HepG2 (cell line): ENCODE measurements at regions not wholly inside any gene's neighbourhood (a gene's known extent, or its start where the extent isn't known, plus 50 kb on each side); places are given as distances from the start of the nearest gene placed in this dataset.

Source experiments
- ARID3A ChIP-seq: IDR thresholded peaks from 2 replicates; pipeline ENCODE4 v1.6.1; 2012; ENCODE audit warnings: low read depth, low read length, improper control_type of control experiment
- ARNT ChIP-seq: fragments of 450-650 bp; IDR thresholded peaks from 2 replicates; pipeline ENCODE4 v1.6.1; 2017
- ATF2 ChIP-seq: sonication (generic); formaldehyde crosslinking; IDR thresholded peaks from 2 replicates; pipeline ENCODE4 v1.4.0; 2020; ENCODE audit warnings: missing genetic modification reagents
- BORCS8-MEF2B ChIP-seq: sonication (generic); formaldehyde crosslinking; IDR thresholded peaks from 2 replicates; pipeline ENCODE4 v1.8.0; 2022; ENCODE audit warnings: mild to moderate bottlenecking, missing genetic modification reagents
- EP300 ChIP-seq, 3 experiments: sonication (generic) in 1 of 3; formaldehyde crosslinking in 1 of 3; IDR thresholded peaks; 2 replicates each; pipeline versions ENCODE4 v1.5.1 to v1.6.1; 2011 to 2020; ENCODE audit warnings: low read depth in 2 of 3, low read length in 2 of 3, borderline replicate concordance in 1 of 3, improper control_type of control experiment in 1 of 3, mild to moderate bottlenecking in 1 of 3, missing genetic modification reagents in 1 of 3, moderate library complexity in 1 of 3
- HNF1B ChIP-seq: sonication (generic); formaldehyde crosslinking; IDR thresholded peaks from 2 replicates; pipeline ENCODE4 v1.5.1; 2020; ENCODE audit warnings: mild to moderate bottlenecking, moderate library complexity, missing genetic modification reagents
- HNF4G ChIP-seq, 2 experiments: sonication (generic) in 1 of 2; formaldehyde crosslinking in 1 of 2; IDR thresholded peaks; 2 replicates each; pipeline versions ENCODE4 v1.4.0 to v1.6.1; 2011 to 2020; ENCODE audit warnings: borderline replicate concordance in 2 of 2, low read depth in 2 of 2, mild to moderate bottlenecking in 2 of 2, low read length in 1 of 2, missing genetic modification reagents in 1 of 2, moderate library complexity in 1 of 2
- KMT2A ChIP-seq: sonication (generic); formaldehyde crosslinking; IDR thresholded peaks from 2 replicates; pipeline ENCODE4 v1.4.0; 2020; ENCODE audit warnings: missing genetic modification reagents
- KMT2B ChIP-seq: IDR thresholded peaks from 2 replicates; pipeline ENCODE4 v1.6.1; 2016; ENCODE audit warnings: missing genetic modification reagents, missing compliant biosample characterization
- MBNL3 ChIP-seq: fragments of 250-450 bp; sonication (Bioruptor Pico); conservative IDR thresholded peaks from 2 replicates; pipeline ENCODE4 v1.8.0; 2022; ENCODE audit warnings: mild to moderate bottlenecking, inconsistent platforms
- MYC ChIP-seq: sonication (generic); formaldehyde crosslinking; IDR thresholded peaks from 2 replicates; pipeline ENCODE4 v1.9.0; 2021; ENCODE audit warnings: missing genetic modification reagents, borderline replicate concordance
- NR2F2 ChIP-seq: IDR thresholded peaks from 2 replicates; pipeline ENCODE4 v1.6.1; 2012; ENCODE audit warnings: low read depth, inconsistent platforms, borderline replicate concordance
- RNF2 ChIP-seq: fragments of 450-650 bp; conservative IDR thresholded peaks from 2 replicates; pipeline ENCODE4 v1.6.1; 2016; ENCODE audit warnings: low read depth
- SMAD3 ChIP-seq: sonication (generic); formaldehyde crosslinking; IDR thresholded peaks from 2 replicates; pipeline ENCODE4 v1.4.0; 2020; ENCODE audit warnings: missing genetic modification reagents
- SP5 ChIP-seq: IDR thresholded peaks from 2 replicates; pipeline ENCODE4 v1.6.1; 2016; ENCODE audit warnings: low read depth, borderline replicate concordance
- TBX3 ChIP-seq: fragments of 450-650 bp; IDR thresholded peaks from 2 replicates; pipeline ENCODE4 v1.6.1; 2017; ENCODE audit warnings: antibody characterized with exemption, mild to moderate bottlenecking, inconsistent platforms, borderline replicate concordance
- TFE3 ChIP-seq: IDR thresholded peaks from 2 replicates; pipeline ENCODE4 v1.6.1; 2016
- U2AF1 ChIP-seq: fragments of 200-400 bp; formaldehyde crosslinking; optimal IDR thresholded peaks from 2 replicates; pipeline ENCODE3; 2017; ENCODE audit warnings: mild to moderate bottlenecking, low read depth, low read length
- ZBTB21 ChIP-seq: sonication (generic); formaldehyde crosslinking; IDR thresholded peaks from 2 replicates; pipeline ENCODE4 v1.4.0; 2020; ENCODE audit warnings: missing genetic modification reagents
- ZNF224 ChIP-seq: sonication (generic); formaldehyde crosslinking; IDR thresholded peaks from 2 replicates; pipeline ENCODE4 v1.5.0; 2020; ENCODE audit warnings: mild to moderate bottlenecking, missing genetic modification reagents
- ZNF264 ChIP-seq: sonication (generic); formaldehyde crosslinking; IDR thresholded peaks from 2 replicates; pipeline ENCODE4 v1.4.0; 2020; ENCODE audit warnings: missing genetic modification reagents
- ZNF337 ChIP-seq: sonication (generic); formaldehyde crosslinking; IDR thresholded peaks from 2 replicates; pipeline ENCODE4 v1.5.1; 2020; ENCODE audit warnings: missing genetic modification reagents, low read depth, mild to moderate bottlenecking, borderline replicate concordance
- ZNF343 ChIP-seq: sonication (generic); formaldehyde crosslinking; IDR thresholded peaks from 2 replicates; pipeline ENCODE4 v1.4.0; 2020; ENCODE audit warnings: mild to moderate bottlenecking, missing genetic modification reagents

- TF ChIP-seq EP300 (IDR thresholded peaks at IDR 0.05; ENCODE audit: low read depth in 2 of 2, low read length in 2 of 2) (peak; percentile 66 to 84; a peak in 3 of 4 replicates), EP300 (CRISPR knock-in tag; IDR thresholded peaks at IDR 0.05; ENCODE audit: borderline replicate concordance) (peak; percentile 62; the same call in 1 of the 2 replicates), HNF4G (IDR thresholded peaks at IDR 0.05; ENCODE audit: borderline replicate concordance, low read depth, low read length) (0 out of 2 replicates have a peak, but pooled peaks have one; percentile 44), HNF4G (CRISPR knock-in tag; IDR thresholded peaks at IDR 0.05; ENCODE audit: borderline replicate concordance, low read depth) (no peak), TBX3 (peak; percentile 43; the same call in 1 of the 2 replicates), SMAD3 (peak; percentile 56; the same call in 1 of the 2 replicates), NR2F2 (0 out of 2 replicates have a peak, but pooled peaks have one; percentile 48), ZNF343 (CRISPR knock-in tag) (no peak), KMT2B (no peak), RNF2 (0 out of 2 replicates have a peak, but pooled peaks have one; percentile 24), U2AF1 (no peak), ATF2 (CRISPR knock-in tag) (peak; percentile 54; the same call in 1 of the 2 replicates), BORCS8-MEF2B (CRISPR knock-in tag) (no peak), ZBTB21 (CRISPR knock-in tag) (no peak), ZNF337 (CRISPR knock-in tag) (no peak), MYC (no peak), ARNT (no peak), MBNL3 (CRISPR knock-in tag) (no peak), ARID3A (peak; percentile 39; the same call in 1 of the 2 replicates), KMT2A (no peak), SP5 (CRISPR knock-in tag) (peak; percentile 56), ZNF224 (CRISPR knock-in tag) (no peak), TFE3 (CRISPR knock-in tag) (0 out of 2 replicates have a peak, but pooled peaks have one; percentile 30), ZNF264 (CRISPR knock-in tag) (0 out of 2 replicates have a peak, but pooled peaks have one; percentile 41), HNF1B (CRISPR knock-in tag) (0 out of 2 replicates have a peak, but pooled peaks have one; percentile 23)
Measured at GRCh38 chr13:22793598-22794134, 387.1 kb upstream of the SGCG start (continued).
